HK-2 (cell line): ENCODE measurements at regions not wholly inside any gene's neighbourhood (a gene's known extent, or its start where the extent isn't known, plus 50 kb on each side); places are given as distances from the start of the nearest gene placed in this dataset.

Source experiments
- DNase-seq: peaks from one replicate; pipeline ENCODE4 v3.0.0-alpha.2; 2018; ENCODE audit not compliant: unreplicated experiment

- DNase-seq, result no peak
Measured at GRCh38 chr12:65598688-65599087, 225.6 kb upstream of the HMGA2 start.

- DNase-seq, result no peak
Measured at GRCh38 chr12:65602253-65602609, 222.1 kb upstream of the HMGA2 start.

DNA sequence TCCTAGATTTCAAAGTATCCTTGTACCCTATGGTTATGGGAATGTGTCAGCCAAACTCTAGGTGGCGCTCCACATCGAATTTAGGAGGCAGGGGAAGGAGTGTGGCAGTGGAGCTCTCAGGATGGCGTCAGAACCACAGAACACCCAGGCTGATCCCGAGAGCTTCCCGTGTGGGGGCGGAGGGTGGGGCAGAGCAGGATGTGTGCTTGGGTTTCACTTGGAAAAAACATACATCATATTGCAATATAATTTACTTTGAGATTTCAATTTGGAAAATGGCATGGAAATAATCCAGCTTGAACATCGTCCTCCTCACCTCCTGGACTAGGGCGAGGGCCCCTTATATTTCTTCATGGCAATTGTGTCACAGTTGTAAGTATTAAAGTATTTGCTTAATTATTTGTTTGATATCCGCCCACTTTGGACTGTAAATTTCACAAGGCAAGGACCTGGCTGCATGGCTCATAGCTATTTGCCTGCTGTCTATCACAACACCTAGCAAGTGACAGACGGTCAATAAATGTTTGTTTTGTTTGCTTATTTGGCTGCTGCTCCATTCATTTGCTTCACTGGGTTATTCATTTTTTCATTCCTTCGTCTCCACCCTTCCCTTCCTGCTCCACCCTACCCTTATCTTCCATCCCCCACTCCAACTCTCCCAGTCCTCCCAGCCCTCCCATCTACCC, 221.5 kb upstream of the HMGA2 start:
- DNase-seq, result peak; percentile 88

GRCh38 chr12:65603438-65604351, 220.6 kb upstream of the HMGA2 start:
- DNase-seq, result peak; percentile 73

DNA sequence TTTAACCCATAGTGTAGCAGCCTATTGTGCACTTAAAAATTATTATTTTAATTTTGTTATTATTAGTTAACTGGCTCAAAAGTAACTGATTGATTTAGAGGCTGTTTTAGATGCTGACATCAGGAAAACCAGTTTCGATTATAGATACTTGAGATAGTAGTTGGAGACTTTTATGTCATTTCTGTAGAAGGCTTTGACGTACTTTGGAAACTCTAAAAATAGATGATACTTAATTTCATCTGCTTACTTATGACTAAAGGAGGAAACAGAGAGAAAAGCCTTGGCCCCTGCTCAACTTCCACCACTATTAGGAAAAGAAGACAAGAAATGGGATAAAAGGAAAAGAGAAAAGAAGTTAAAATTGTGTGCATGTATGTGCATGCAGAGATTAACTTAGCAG, 219.3 kb upstream of the HMGA2 start:
- no peak for DNase-seq

GRCh38 chr12:65606008-65606766, 218.1 kb upstream of the HMGA2 start:
- no peak for DNase-seq

DNA sequence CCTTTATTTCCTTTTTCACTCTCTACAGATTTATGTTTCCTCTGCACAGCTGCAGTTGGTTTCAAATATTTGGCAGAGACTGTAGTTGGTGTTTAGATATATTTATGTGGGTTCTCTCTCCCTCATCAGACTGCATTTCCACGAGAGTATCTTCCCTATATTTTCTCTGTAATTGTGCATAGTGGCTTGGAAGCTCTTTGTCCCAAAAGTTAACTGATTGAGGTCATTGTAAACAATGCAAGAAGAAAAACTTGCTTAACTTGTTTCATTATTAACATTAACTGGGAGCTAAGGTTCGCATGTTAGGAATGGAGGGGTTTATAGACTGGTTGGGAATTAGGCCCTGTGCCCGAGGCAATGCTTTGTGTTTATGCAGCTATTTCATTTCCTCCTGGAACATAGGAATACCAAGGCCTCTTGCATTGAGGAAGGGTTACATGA, 216.9 kb upstream of the HMGA2 start:
- DNase-seq, result no peak

DNA sequence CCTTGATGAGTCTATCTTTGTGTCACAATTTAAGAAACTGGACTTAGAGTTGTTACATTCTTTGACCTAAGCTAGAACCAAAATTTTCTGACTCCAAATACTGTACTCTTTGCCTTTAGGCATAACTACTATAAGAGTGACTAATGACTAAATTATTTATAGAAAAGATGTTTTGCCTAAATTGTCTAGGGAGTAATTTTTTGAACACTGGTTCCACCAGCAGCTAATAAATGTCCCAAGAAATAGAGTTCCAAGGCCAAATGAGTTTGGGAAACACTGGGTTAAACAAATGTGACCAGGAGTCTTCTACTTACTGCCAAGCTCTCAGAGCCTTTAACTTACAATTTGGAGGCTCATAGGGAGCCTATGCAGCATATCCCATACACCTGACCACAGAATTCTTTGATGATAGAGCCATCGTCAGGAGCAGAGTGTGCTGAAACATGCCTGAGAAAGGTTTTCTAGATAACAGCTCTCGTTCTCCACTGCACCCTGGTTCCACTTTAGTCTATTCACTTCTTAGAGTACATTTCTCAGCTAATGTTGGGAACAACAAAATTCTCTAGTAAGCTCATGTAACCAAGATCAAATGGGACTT, 215.9 kb upstream of the HMGA2 start:
- no peak for DNase-seq

- DNase-seq, result no peak
Measured at GRCh38 chr12:65609359-65609771, 214.9 kb upstream of the HMGA2 start.

- DNase-seq, result no peak
Measured at GRCh38 chr12:65611396-65611795, 212.9 kb upstream of the HMGA2 start.

DNA sequence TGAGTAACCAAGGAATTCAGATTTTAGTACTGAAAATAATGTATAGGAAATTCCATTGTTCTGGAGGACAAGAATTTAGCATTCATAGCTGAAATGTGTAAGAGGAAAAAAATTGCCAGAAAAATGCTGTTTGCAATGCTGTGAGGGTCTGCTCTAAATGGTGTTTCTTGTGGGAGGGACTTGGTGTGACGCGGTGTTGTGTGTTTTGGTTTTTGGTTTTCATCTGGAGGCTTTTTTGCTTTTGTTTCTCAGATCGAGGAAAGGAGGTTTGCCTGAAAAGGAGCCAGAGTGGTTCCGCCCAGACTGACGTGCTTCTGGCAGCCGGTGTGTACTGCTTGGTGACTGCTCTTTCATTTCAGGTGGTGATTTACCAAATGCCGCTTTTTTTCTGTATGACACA, 211.8 kb upstream of the HMGA2 start:
- no peak for DNase-seq

GRCh38 chr12:65613692-65614091, 210.6 kb upstream of the HMGA2 start:
- no peak for DNase-seq

DNA sequence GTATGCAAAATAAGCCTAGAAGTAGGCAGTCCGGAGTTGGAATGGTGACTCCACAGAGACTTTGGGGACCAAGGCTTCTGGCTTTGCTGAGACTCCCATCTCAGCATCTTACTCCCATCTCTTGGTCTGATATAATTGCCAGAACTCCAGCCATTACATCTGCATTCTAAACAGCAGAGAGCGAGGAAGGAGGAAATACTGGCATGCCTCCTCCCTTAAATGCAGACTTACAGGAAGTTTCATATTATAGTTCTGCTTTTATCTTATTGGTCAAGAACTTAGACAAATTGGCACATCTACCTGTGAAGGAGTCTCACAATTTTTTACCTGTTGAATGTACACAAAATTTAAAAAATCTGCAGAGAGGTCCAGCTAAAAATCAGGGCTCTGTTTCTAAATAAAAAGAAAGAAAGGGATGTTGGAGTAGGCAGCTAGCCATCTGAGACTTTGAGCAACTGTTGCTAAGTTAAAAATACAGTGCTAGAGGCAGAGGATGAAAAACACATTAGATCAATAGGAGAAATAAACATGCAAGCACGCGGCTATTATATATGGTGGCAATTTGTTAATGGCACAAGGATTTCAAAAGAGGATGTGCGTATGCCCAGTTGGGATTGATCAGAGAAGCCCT, 209.9 kb upstream of the HMGA2 start:
- DNase-seq, result no peak

DNA sequence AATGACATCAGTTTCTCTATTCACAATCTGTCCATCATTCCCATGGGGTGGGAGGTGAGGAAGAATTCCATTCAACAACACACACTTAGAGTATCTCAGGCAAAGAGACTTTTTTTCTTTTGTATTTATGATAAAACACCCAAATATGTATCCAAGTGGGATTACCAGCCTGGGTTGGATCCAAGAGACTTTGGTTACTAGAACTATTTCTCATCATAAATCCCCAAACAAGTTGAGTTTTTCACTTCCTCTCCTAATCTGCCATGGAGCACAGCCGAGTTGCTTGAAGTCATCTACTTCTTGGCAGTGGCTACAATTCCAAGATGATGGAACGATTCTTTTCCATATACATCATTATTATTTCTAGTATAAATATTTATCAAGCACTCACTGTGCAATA, 209.2 kb upstream of the HMGA2 start:
- no peak for DNase-seq

DNA sequence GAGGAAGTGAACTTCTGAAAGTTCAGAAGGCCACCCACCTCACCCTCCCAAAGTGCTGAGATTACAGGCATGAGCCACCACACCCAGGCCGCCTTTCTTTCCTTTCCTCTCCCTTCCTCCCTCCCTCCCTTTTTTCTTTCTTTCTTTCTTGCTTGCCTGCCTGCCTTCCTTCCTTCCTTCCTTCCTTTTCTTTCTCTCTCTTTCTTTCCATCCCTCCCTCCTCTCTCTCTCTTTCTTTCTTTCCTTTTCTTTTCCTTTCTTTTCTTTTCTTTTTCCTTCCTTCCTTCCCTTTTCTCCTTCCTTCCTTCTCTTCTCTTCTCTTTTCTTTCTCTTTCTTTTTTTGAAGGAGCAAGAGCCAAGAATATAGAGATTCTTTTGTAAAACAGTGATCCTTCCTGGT, 208.3 kb upstream of the HMGA2 start:
- DNase-seq, result no peak

- no peak for DNase-seq
Measured at GRCh38 chr12:65618588-65618987, 205.7 kb upstream of the HMGA2 start.

DNA sequence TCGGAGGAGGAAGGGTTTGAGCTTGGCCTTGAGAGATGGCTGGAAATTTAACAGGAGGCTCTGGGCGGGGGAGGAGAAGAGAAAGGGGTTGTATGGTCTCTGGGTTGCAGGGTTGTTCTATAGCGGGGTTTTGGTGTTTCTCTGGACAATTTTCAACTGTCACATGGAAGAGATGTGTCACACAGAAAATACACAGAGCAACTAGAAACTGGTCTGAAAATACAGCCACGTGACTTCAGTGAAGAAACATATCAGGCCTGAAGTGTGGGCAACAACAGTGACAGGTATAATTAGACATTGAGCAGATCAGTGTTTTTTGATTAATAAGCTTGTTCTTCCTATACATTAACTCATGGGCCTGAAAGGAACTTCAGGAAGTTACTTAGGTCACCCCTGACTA, 205.3 kb upstream of the HMGA2 start:
- DNase-seq, result no peak

- DNase-seq, result no peak
Measured at GRCh38 chr12:65620046-65620445, 204.2 kb upstream of the HMGA2 start.

GRCh38 chr12:65622056-65622455, 202.2 kb upstream of the HMGA2 start:
- no peak for DNase-seq

DNA sequence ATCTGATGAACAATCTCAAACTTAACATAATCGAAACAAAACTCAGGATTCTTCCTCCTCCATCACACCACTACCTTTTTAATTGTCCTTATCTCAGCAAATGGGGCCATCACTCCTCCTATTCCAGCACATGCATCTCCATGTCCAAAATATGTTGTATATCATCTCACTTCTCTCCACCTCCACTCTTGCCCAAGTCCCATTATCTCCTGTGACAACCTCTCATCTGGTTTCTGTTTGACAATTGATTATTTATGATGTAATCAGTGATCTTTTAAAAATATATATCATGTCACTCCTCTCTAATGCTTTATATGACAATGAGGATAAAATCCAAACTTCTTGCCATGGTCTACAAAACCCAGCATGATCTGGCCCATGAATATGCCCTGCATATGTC, 200.8 kb upstream of the HMGA2 start:
- DNase-seq, result no peak

GRCh38 chr12:65624554-65625086, 199.7 kb upstream of the HMGA2 start:
- no peak for DNase-seq
